ENCODE measurements at regions not wholly inside any gene's neighbourhood (a gene's known extent, or its start where the extent isn't known, plus 50 kb on each side); places are given as distances from the start of the nearest gene placed in this dataset.

- TF ChIP-seq POLR2A (IDR thresholded peaks at IDR 0.05) (no peak), CTCF (IDR thresholded peaks at IDR 0.05) (no peak)
Observed at GRCh38 chr1:229751610-229752009, 125.6 kb downstream of the URB2 start.

Data from Peyer's patch (tissue), 4 donors.